ENCODE measurements at regions not wholly inside any gene's neighbourhood (a gene's known extent, or its start where the extent isn't known, plus 50 kb on each side); places are given as distances from the start of the nearest gene placed in this dataset.

DNA sequence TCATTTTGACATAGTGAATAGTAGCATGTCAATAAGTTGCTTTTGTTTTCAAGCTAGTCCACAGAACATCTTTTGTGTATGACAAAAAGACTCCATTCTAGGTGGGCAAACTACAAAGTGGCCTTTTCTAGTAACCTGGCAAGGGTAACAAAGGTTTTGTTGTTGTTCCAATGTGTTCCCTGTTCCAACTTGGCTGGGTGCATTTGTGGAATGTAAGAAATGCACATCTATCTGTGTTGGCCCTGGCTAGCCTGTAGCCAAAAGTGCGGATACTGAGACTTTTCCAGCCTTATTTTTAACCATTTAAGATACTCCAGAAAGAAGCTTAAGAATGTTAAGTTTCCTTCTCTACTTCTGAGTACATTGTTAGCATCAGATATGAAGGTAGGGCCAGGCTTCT is 118.7 kb upstream of the CHRDL1 start:
- TF ChIP-seq, protein P1, sequence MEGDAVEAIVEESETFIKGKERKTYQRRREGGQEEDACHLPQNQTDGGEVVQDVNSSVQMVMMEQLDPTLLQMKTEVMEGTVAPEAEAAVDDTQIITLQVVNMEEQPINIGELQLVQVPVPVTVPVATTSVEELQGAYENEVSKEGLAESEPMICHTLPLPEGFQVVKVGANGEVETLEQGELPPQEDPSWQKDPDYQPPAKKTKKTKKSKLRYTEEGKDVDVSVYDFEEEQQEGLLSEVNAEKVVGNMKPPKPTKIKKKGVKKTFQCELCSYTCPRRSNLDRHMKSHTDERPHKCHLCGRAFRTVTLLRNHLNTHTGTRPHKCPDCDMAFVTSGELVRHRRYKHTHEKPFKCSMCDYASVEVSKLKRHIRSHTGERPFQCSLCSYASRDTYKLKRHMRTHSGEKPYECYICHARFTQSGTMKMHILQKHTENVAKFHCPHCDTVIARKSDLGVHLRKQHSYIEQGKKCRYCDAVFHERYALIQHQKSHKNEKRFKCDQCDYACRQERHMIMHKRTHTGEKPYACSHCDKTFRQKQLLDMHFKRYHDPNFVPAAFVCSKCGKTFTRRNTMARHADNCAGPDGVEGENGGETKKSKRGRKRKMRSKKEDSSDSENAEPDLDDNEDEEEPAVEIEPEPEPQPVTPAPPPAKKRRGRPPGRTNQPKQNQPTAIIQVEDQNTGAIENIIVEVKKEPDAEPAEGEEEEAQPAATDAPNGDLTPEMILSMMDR (IDR thresholded peaks at IDR 0.05): no peak
- no peak for TF ChIP-seq POLR2A (IDR thresholded peaks at IDR 0.05)

Measured in adrenal gland (tissue), 5 donors.